Adrenal gland (tissue), 9 donors: ENCODE measurements at regions not wholly inside any gene's neighbourhood (a gene's known extent, or its start where the extent isn't known, plus 50 kb on each side); places are given as distances from the start of the nearest gene placed in this dataset.

ENCODE experiments used
- DNase-seq, 7 donors: peaks; one replicate each; pipeline ENCODE4 v3.0.0-alpha.2; 2019 to 2020
- H3K27ac ChIP-seq, 5 donors: fragments of 200-600 bp; sonication (generic) in 4 of 5; 1 replicate in 3 of 5; 2 replicates in 2 of 5; pipeline versions ENCODE4 v1.5.1 to v1.8.0; 2016 to 2020; ENCODE audit warnings: mild to moderate bottlenecking in 1 of 5
- H3K27me3 ChIP-seq: fragments of 200-600 bp; 2 replicates; pipeline ENCODE4 v1.8.0; 2021
- H3K36me3 ChIP-seq, 2 donors: fragments of 200-600 bp; replicated peaks in 1 of 2; 1 replicate in 1 of 2; 2 replicates in 1 of 2; pipeline versions ENCODE4 v1.5.1 to v1.8.0; 2018 to 2022
- H3K4me1 ChIP-seq, 2 donors: fragments of 200-600 bp; replicated peaks in 1 of 2; 1 replicate in 1 of 2; 2 replicates in 1 of 2; pipeline versions ENCODE4 v1.5.1 to v1.8.0; 2018 to 2021
- H3K4me3 ChIP-seq, 4 donors: fragments of 200-600 bp; sonication (generic) in 3 of 4; one replicate each; pipeline ENCODE4 v1.5.1; 2016 to 2018
- H3K9me3 ChIP-seq, 3 donors: fragments of 200-600 bp; sonication (generic) in 1 of 3; replicated peaks in 1 of 3; 1 replicate in 2 of 3; 2 replicates in 1 of 3; pipeline versions ENCODE4 v1.5.1 to v1.8.0; 2016 to 2021
- POLR2A ChIP-seq, 2 donors: fragments of 450-650 bp; IDR thresholded peaks; one replicate each; pipeline ENCODE4 v1.6.1; 2017; ENCODE audit warnings: antibody characterized with exemption in 2 of 2, mild to moderate bottlenecking in 2 of 2, moderate library complexity in 1 of 2
- WGBS, 4 donors: extraction: QIAGEN DNeasy Blood & Tissue Kit in 2 of 4; methylation state at CpG; one replicate each; pipeline versions ENCODE4 v1.1.5 to v1.1.7; 2013 to 2017; 5-methylcytosine and 5-hydroxymethylcytosine counted together
- intact Hi-C, 2 donors: fragments of 100-400 bp; cut with DNase I; formaldehyde crosslinking; loops; one replicate each; pipeline versions ENCODE4 v1.14.1 to v1.15.0; 2022 to 2023
- TF ChIP-seq, protein P1 (sequence below), 6 experiments: fragments of 450-650 bp in 4 of 6; fragments of 200-600 bp in 2 of 6; sonication (generic) in 1 of 6; IDR thresholded peaks; 1 replicate in 5 of 6; 2 replicates in 1 of 6; pipeline versions ENCODE4 v1.5.1 to v1.8.0; 2016 to 2021; ENCODE audit warnings: antibody characterized with exemption in 6 of 6, mild to moderate bottlenecking in 2 of 6, moderate library complexity in 1 of 6
- donor health status: healthy with polysubstance abuse.
- donor health status: Bipolar disorder and iron deficiency.
- donor health status: DM: yes; HTN: yes; CAD: no.
- donor health status: DM: no; HTN: no; CAD: no.
- donor health status: DM: no; HTN: no; CAD: no.

DNA sequence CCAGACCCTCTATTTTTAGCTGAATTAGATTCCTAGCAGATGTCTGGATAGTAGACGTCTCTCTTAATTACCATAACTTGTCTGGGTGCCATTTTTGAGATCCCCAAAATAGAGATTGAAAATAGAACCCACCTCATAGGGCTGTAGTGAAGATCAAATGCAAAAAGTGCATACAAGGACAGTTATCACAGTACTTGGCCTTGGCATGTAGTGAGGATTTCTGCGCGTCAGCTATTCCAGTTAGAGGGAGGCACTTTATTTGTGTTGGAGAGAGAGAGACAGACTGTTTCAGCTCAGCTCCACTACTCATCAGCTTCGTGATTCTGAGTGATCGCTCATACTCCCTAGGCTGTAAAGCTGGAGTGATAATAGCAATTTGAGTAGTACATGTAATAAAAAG, 59.6 kb upstream of the CDH13 start:
- no peaks in the 10 kb centered on the region for H3K9me3 ChIP-seq
- DNase-seq = no peak
- TF ChIP-seq, protein P1, sequence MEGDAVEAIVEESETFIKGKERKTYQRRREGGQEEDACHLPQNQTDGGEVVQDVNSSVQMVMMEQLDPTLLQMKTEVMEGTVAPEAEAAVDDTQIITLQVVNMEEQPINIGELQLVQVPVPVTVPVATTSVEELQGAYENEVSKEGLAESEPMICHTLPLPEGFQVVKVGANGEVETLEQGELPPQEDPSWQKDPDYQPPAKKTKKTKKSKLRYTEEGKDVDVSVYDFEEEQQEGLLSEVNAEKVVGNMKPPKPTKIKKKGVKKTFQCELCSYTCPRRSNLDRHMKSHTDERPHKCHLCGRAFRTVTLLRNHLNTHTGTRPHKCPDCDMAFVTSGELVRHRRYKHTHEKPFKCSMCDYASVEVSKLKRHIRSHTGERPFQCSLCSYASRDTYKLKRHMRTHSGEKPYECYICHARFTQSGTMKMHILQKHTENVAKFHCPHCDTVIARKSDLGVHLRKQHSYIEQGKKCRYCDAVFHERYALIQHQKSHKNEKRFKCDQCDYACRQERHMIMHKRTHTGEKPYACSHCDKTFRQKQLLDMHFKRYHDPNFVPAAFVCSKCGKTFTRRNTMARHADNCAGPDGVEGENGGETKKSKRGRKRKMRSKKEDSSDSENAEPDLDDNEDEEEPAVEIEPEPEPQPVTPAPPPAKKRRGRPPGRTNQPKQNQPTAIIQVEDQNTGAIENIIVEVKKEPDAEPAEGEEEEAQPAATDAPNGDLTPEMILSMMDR (IDR thresholded peaks at IDR 0.05) = no peak
- TF ChIP-seq POLR2A (IDR thresholded peaks at IDR 0.05) = no peak
- H3K4me3 ChIP-seq = no peak overlapping the region
- intact Hi-C loops = no loop called here
- no peaks in the 10 kb centered on the region for H3K27me3 ChIP-seq
- H3K36me3 ChIP-seq = no peaks in the 10 kb centered on the region
- 35 to 45% (median 36%) methylated on average over 5 of the region's 5 CpGs for WGBS, 4 donors
- H3K27ac ChIP-seq = no peak overlapping the region
- no peaks in the 10 kb centered on the region for H3K4me1 ChIP-seq

DNA sequence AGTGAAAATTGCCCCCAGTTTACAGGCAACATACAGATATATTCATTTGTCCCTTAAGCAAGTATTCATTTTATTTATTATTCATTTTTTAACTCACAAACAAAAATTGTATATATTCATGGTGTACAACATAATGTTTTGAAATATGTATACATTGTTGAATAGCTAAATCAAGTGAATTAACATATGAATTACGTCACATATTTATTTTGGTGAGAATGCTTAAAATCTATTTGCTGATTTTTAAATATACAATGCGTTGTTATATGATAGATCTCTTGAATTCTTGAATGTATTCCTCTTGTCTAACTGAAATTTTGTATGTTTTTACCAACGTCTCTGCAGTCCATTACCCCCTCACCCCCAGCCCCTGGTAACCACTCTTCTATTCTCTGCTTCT, 63.4 kb upstream of the CDH13 start:
- no peaks in the 10 kb centered on the region for H3K36me3 ChIP-seq
- H3K4me1 ChIP-seq = no peaks in the 10 kb centered on the region
- no peak overlapping the region for H3K4me3 ChIP-seq
- no peak for TF ChIP-seq POLR2A (IDR thresholded peaks at IDR 0.05)
- TF ChIP-seq, protein P1 (IDR thresholded peaks at IDR 0.05) = no peak
- H3K27me3 ChIP-seq = no peaks in the 10 kb centered on the region
- 75 to 79% (median 77%) methylated on average over 3 of the region's 3 CpGs for WGBS, 4 donors
- H3K9me3 ChIP-seq = no peaks in the 10 kb centered on the region
- intact Hi-C loops = no loop called here
- no peak overlapping the region for H3K27ac ChIP-seq
- no peak for DNase-seq

DNA sequence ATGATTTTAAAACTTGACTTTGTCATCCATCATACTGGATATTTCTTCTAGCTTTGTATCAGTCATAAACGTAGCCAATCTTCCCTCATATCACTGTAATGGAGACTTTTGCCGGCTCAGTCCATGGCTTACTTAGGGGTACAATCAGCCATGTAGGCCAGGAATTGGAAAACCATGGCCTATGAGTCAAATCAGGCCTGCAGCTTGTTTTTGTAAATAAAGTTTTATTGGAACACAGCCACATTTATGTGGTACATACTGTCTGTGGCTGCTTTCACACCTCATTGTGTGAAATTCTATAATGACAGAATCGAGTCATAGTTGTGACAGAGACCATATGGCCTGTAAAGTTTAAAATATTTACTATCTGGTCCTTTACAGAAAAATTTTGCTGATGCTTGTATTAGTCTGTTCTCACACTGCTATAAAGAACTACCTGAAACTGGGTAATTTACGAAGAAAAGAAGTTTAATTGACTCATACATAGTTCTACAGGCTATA, 64.5 kb upstream of the CDH13 start:
- intact Hi-C loops = no loop called here
- Histone ChIP-seq H3K27me3 (no peaks in the 10 kb centered on the region), H3K4me1 (no peaks in the 10 kb centered on the region), H3K27ac (no peak overlapping the region), H3K4me3 (no peak overlapping the region), H3K36me3 (no peaks in the 10 kb centered on the region), H3K9me3 (no peaks in the 10 kb centered on the region)
- DNase-seq = no peak
- TF ChIP-seq, protein P1 (IDR thresholded peaks at IDR 0.05) = no peak
- no peak for TF ChIP-seq POLR2A (IDR thresholded peaks at IDR 0.05)
- 83 to 86% (median 84%) methylated on average over 4 of the region's 4 CpGs for WGBS, 4 donors

GRCh38 chr16:82560805-82561325, 65.9 kb upstream of the CDH13 start:
- Histone ChIP-seq H3K4me3 (no peak overlapping the region), H3K27ac (no peak overlapping the region), H3K27me3 (no peaks in the 10 kb centered on the region), H3K9me3 (no peaks in the 10 kb centered on the region), H3K4me1 (no peaks in the 10 kb centered on the region), H3K36me3 (no peaks in the 10 kb centered on the region)
- WGBS, 4 donors = 67 to 74% (median 70%) methylated on average over 7 of the region's 7 CpGs
- no peak for DNase-seq
- intact Hi-C loops = no loop called here
- TF ChIP-seq POLR2A (IDR thresholded peaks at IDR 0.05) = no peak
- TF ChIP-seq, protein P1 (IDR thresholded peaks at IDR 0.05) = no peak
